GM18907 (cell line): ENCODE measurements at regions not wholly inside any gene's neighbourhood (a gene's known extent, or its start where the extent isn't known, plus 50 kb on each side); places are given as distances from the start of the nearest gene placed in this dataset.
"Not testable (repeated sequence)": the region's sequence is repeated elsewhere in the genome, so short reads cannot be mapped to it uniquely, and the experiment has no call there.

ENCODE experiments used
- ATAC-seq: cut with Tn5 transposase; IDR thresholded peaks from one replicate; pipeline ENCODE4 v1.9.1; 2021; ENCODE audit warnings: mild to moderate bottlenecking, moderate library complexity; ENCODE audit not compliant: unreplicated experiment

DNA sequence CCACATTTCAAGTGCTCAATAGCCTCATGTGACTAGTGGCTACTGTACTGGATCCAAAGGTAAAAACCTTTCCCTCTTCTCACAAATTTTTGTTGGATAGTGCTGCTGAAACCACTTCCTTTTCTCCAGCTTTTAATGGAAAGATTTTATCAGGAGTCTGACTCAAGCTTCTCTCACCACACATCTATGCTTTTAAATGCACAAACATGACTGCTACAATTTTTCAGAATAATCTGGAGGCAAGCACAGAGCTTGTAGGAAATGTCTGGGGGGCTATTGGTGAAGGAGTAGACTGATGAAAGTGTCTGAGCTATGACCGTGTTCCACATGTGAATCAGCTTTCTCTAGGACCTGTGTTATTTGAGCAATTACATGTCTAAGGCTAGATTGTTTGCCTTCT lies 101.1 kb upstream of the FAT3 start:
- ATAC-seq: no peak

DNA sequence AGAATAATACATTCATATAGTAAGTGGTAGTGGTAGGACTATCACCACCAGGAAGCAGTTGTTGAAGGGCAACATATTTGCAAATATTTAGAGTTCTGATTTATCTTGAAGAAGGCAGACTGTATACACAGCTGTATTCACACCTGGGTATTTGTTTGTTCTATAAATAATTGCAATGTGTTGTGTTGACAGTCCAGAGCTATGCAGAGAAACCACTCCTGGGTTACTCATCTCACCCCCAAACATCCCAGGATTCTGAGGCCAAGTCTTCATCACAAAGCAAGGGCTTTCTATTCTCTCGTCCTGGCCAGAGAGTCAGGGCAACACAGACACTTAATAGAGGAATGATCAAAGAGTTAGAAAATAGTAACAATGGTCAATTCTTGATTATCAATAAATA lies 102.1 kb upstream of the FAT3 start:
- no peak for ATAC-seq

DNA sequence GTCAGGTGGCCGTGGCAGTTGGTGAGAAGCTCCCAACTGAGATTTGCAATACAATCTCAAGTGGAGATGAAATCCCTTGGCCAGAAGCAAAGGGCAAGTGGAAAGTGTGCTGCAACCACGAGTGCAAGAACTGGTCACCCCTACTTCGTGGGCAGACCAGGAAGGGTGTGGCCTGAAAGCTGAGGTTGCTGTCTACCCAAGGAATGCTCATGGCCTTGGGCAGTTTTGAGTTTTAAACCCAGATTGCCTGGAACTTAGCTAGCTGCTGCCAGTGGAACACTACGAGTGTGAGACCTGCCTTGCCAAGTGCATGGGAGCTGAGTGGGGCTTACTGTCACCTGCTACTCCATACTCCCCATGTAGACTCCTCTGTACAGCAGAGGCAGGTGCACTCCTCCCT lies 113.3 kb upstream of the FAT3 start:
- ATAC-seq: no peak

DNA sequence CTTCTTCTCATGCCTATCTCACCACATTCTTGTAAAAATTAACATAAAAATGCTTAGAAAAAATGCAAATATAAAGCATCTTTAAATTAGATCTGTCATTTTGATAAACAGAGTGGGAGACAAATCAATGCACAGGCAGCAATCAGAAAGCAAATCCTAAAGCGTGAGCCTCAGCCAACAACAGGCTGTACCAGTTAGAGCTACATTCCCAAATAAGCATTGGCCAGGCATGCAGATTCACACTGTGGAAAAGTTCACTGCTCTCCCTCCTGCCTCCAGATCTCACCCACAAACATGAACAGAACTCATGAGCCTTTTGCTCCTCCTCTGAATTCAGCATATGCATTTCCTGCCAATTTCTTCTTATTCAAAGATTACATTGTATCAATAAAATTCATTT lies 115.2 kb upstream of the FAT3 start:
- ATAC-seq: no peak

DNA sequence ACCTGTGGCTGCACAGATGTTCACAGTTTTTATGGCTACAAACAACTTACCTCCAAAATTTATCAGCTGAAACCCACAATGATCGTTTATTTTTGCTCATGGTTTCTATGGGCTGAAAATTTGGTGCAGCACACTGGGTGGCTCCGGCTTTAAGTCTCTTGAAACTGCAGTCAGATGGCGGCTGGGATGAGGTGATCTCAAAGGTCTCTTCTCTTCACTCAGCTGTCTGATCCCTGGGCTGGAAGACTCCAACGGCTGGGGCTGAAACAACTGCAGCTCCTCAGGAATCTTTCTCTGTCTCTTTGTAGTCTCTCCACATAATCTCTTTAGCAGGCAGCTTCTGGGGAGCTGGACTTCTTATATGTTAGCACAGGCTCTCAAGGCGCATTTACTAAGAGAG lies 117.3 kb upstream of the FAT3 start:
- no peak for ATAC-seq

DNA sequence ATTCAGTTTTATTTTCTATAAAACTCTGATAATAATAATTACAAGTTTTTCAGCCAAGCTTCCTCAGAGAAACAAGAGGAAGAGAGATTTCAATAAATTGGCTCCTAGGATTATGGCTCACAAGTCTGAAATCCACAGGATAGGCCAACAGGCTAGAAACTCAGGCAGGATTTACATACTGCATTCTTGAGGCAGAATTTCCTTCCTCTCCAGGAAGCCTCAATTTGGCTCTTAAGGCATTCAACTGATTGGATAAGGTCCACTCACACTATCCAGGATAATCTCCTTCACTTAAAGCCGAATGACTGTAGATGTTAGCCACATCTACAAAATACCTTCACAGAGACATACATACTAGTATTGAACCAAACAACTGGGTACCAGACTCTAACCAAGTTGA lies 120.3 kb upstream of the FAT3 start:
- no peak for ATAC-seq

DNA sequence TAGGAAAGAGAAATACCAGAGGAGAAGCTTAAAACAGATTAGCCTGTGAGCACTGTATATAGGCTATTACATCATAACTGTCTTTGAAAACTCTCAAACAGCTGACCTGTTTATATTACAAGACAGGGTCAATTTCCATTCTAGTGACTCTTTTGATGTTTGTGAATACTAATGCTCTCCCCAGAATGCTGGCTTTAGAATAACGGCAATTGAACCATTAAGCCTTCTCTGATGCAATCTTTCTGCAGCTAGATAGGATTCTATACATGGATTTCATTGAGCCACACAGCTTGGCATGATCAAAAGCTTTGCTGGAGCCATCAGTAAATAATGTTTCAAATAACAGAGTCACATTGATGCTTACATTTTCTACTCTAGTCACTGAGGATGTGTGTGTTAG lies 122.7 kb upstream of the FAT3 start:
- no peak for ATAC-seq

DNA sequence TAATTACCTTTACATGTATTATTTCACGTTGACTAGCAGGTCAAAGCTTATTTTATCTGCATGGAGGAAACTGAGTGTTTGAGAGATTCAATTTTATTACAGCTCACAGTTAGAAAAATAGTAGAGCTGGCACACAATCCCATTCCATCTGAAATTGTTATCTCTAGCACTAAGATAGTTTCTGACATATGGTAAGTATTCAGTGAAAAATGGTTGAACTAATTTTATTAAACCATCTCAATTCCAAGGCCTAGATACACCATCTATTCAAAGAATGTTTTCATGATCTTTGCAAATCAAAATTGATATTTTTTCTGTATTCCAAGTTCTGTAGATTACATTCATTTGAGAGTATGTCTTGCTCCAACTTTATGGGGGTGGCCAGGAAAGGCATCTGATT lies 125.4 kb upstream of the FAT3 start:
- no peak for ATAC-seq

DNA sequence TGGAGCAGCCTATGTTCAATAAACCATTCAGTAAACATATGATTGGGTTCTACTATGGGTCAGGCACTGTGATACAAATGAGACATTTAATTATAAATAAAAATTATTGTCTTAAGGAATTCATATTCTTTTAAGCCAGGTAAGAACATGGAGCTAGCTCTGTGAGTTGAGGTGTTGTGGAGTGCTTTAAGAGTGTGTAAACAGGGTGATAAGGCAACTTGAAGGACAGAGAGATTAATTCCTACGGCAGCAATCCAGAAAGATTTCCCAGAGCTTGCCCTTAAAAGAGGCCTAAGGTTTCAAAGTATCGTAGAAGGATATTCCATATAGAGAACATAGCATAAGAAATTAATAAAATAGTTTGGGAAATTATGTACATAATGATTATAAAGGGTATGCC lies 126.4 kb upstream of the FAT3 start:
- no peak for ATAC-seq

DNA sequence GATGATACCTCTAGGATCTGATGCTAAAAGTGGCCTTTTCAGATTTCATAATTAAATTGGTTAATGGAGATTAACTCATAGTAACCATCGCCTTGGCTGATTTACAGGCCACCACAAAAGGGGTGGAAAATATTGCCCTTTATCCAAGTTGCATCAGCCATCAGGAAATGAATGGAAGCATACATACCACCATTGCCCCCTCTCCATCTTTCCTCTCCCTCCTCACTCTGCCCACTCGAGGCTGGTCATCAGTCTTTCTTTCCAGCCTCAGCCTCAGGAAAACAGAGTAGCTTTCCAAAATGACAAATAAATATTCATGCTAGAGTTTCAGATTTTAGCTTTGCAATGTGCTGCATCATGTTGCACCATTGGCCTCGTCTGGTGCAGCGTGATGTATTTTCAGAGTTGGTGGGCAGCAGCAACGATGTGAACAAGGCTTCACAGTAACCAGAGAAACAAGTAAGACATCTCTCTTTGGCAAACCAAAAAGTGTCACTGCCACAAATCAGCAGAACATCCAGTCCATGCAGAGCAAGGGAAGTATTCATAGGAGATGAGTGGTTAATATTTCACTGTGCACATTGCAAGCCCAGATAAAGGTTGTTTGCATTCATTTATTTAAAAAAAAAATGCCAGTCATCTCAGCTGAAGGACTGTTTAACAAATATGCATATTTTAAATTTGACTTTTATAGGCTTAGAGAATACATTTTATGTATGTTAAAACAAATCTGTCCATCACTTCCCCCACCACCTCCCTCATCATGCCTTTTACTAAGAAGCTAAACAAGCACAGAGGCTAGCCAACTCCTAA lies 136.7 kb upstream of the FAT3 start:
- ATAC-seq: no peak

DNA sequence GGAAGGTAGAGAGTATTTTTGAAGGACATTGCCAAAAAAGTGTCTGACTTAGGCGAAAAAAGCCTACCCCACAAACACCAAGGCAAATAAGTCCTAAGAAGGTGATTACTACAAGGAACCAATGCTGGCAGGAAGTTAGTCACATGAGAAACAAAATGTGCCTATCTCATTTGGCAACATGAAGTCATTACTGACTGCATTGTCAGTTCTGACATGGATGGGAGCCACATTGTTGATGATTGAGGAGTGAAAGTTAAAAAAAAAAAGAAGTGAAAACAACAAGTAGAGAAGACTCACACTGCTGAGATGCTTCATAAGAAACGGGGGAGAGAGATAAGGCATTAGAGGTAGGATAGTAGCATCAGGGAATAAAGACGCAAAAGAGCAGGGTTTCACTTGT lies 141.5 kb upstream of the FAT3 start:
- ATAC-seq: no peak

DNA sequence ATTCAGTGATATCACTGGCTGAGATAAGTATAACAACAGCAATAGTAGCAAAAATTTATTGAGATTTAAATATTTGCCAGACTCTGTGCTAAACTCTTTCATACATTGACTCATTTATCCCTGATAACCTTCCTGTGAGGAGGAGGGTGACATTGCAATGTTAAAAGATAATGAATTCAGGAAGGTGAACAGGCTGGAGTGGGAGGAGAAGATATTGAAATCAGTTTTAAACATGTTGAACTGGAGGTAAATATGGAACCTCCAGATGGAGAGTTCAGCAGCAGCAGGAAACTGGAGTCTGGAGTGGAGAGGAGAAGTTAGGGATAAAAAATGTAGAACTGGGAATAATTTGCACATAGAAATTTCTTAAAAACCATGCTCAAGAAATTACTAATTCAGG lies 142.0 kb upstream of the FAT3 start:
- ATAC-seq: no peak

DNA sequence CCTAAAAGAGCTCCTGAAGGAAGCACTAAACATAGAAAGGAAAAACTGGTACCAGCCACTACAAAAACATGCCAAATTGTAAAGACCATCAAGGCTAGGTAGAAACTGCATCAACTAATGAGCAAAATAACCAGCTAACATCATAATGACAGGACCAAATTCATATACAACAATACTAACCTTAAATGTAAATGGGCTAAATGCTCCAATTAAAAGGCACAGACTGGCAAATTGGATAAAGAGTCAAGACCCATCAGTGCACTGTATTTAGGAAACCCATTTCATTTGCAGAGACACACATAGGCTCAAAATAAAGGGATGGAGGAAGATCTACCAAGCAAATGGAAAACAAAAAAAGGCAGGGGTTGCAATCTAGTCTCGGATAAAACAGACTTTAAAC lies 150.1 kb upstream of the FAT3 start:
- ATAC-seq: not testable (repeated sequence)

DNA sequence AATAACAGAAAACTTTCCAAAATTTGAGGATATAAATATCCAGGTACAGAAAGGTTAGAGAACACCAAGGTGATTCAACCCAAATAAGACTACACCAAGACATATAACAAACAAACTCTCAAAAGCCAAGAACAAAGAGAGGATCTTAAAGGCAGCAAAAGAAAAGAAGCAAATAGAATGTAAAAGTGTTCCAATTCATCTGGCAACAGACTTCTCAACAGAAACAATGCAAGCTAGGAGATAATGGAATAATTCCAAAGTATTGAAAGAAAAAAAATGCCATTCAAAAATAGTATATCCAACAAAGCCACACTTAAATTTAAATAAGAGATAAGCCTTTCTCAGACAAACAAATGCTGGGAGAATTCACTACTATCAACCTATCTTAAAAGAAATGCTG lies 153.0 kb upstream of the FAT3 start:
- no peak for ATAC-seq

DNA sequence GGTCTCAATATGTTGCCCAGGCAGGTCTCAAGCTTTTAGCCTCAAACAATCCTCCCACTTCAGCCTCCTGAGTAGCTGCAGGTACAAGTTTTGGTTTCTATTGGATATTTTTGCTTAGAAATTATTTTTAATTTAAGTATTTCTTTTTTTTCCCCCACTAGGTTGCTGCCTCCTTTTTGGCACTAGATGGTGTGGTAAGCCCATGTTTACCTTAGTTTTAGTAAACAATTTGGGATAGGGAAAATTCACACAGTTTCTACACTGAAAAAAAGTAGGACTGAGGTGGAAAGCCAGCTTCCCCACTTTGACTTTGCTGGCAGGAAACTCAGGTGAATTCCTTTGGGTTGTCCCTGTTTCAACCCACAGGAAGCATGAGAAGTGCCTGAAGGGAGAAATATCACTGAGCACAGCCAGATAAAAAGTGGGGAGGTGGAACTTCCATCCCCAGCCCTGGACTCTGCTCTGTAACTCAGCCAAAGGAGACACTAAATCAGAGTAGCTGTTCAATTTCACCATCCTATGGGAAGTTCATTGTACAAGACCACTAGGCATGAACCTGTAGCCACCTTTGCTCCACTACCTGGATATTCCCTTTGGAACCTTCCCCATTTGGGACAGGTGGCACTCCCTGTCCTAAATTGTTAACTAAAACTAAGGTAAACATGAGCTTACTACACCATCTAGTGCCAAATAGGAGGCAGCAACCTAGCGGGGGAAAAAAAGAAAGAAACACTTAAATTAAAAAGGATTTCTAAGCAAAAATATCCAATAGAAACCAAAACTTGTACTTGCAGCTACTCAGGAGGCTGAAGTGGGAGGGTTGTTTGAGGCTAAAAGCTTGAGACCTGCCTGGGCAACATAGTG lies 154.4 kb upstream of the FAT3 start:
- ATAC-seq: no peak

DNA sequence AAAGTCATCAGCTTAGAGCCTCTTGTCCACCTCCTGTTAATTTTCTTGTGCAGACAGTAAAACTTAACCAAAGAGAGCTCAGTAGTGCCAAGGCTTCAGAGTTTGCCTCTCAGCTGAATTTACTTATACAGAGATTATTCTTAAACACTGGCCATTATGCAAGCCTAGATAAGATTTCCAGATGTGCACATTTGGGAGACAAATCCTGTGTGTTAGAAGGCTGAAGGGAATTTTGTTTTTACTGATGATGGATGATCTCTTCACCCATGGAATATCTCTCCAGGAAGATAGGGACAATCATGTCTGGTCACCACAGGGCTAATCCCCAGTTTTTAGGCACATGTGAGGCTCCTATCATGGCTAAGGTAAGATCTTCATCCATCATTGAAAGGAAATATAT lies 157.6 kb upstream of the FAT3 start:
- ATAC-seq: no peak

DNA sequence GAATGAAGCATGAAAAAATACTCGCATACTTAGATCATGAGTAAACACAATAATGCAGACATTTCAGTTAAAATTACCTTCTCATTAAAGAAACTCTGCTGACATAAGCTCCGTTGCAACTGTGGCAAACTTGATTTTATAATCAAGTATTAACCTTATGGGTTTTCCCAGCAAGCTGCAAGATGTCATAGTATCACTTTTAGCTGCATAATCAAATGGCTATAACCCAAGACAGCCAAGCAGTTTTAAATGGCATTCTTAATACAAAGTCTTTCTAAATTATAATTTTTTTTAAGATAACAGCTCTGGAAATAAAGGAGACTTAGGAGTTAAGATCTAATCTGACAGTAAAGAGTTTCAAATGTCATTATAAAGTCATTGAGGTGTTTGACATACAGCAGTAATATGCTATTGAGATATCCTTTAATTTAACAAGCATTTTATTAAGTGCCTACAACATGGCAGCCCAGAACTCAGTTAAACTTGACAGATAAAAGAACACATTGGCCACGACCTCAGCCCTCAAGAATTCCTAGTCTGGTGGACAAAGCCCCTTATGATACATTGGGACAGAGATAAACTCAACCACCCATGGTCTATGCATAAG lies 163.1 kb upstream of the FAT3 start:
- no peak for ATAC-seq

DNA sequence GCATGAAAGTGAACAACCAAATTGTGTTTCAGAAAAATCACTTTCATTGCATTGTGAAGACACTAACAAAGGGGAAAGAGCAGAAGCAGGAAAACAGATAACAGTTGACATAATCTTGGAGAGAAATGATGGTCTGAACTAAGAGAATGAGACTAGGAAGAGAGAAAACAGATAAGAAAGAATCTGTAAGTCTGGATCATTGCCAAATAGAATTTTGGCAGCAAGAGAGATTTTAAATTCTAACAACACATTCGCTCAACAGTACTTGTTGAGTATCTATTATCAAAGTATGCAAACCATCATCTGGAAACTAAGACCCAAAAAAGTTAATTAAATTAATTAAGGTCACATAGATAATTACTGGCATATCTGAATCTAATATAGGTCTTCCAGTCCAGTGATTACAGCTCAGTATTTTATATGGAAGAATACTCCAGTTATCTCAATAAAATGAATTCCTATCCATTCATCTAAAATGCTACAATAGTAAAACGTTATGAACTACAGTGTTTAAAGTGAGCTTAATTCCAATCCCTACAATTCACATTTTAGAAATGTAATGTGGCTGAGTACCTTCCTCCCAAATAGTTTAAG lies 166.7 kb upstream of the FAT3 start:
- no peak for ATAC-seq

DNA sequence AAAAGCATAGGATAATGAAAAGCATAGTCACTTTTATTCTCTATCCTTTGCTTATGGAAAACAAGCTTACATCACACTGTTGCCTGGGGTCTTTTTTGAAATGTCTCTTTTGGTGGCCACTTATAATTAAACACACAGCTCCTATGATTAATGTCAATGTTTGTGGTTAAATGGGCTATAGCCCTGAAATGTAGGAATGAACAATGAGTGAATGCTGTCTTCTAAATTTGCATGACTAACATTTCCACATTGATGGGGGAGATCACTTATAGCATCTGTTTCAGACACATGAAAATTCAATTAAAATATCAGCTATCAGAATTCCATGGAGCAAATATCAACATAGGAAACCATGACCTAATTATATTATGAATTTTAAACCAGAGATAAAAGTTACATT lies 171.4 kb upstream of the FAT3 start:
- no peak for ATAC-seq

DNA sequence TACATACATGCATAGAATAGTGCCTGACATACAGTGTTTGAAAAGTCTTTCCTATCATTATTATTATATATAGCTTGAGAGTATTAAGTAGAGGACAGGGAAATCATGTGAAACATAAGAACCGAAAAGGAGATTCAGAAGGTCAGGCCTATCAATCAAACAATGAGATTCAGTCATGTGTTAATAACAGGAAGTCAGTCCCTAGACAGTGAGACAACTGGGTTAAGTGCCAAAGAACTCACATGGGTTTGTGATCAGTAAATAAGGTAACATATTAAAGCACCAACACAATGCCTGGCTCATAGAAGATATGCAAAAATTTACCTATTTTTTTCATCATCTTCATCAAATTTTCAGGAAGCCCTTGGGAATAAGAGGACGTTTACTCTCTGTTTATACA lies 174.3 kb upstream of the FAT3 start:
- no peak for ATAC-seq

DNA sequence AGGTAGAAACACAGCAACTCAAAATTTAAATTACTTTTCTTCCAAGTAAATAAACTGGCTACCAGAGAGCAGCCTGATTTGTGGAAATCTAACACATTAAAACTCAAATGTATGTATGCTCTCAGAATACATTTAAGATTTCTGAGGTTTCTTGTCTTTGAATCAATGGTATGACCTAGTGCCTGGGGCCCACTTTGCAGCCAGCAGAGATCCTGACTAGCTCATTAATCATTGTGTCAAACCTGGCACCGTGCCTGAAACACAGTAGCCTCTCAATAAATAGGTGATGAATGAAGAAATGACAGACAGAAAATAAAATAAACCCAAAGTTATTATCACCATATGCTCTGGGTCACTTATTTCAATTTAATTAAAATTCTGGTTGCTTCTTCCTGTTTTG lies 176.2 kb upstream of the FAT3 start:
- no peak for ATAC-seq

DNA sequence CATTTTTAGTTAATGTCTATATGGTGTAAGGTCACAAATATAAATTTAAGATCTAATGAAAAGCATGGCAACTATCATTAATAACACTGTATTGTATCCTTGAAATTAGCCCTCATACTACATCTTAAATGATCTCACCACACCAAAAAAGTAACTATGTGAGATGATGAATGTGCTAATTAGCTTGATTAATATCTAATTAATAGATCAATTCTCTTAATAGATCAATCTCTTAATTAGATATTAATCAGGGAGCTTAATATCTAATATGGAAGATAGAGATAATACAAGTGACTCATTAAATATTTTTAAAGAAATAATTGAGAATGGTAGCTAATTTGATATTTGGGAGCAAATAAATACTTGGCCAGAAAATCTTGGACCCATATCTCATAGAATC lies 178.5 kb upstream of the FAT3 start:
- no peak for ATAC-seq
